CD4-positive, alpha-beta T cell treated with Interferon alpha-2 for 1 hour (primary cell): ENCODE measurements at regions not wholly inside any gene's neighbourhood (a gene's known extent, or its start where the extent isn't known, plus 50 kb on each side); places are given as distances from the start of the nearest gene placed in this dataset.
"Not testable (repeated sequence)": the region's sequence is repeated elsewhere in the genome, so short reads cannot be mapped to it uniquely, and the experiment has no call there.

ENCODE experiments used
- DNase-seq, 2 donors: peaks; one replicate each; pipeline ENCODE4 v3.0.0-alpha.2; 2020 to 2022

GRCh38 chr16:86077243-86077940, 178.4 kb downstream of the IRF8 start:
- no peak for DNase-seq

- no peak for DNase-seq
Observed at GRCh38 chr16:86078121-86078600, 179.2 kb downstream of the IRF8 start.

GRCh38 chr16:86078711-86079110, 179.7 kb downstream of the IRF8 start:
- DNase-seq: not testable (repeated sequence)

GRCh38 chr16:86079255-86079885, 180.4 kb downstream of the IRF8 start:
- DNase-seq: no peak

- no peak for DNase-seq
Observed at GRCh38 chr16:86080131-86080875, 181.3 kb downstream of the IRF8 start.

GRCh38 chr16:86080982-86081381, 182.0 kb downstream of the IRF8 start:
- DNase-seq: no peak

GRCh38 chr16:86082418-86083030, 183.6 kb downstream of the IRF8 start:
- no peak for DNase-seq

- DNase-seq: no peak
Observed at GRCh38 chr16:86083382-86084002, 184.5 kb downstream of the IRF8 start.

- no peak for DNase-seq
Observed at GRCh38 chr16:86085161-86085611, 186.2 kb downstream of the IRF8 start.

- no peak for DNase-seq
Observed at GRCh38 chr16:86085795-86086194, 186.8 kb downstream of the IRF8 start.

- no peak for DNase-seq
Observed at GRCh38 chr16:86086471-86086870, 187.5 kb downstream of the IRF8 start.

GRCh38 chr16:86087011-86087895, 188.3 kb downstream of the IRF8 start:
- no peak for DNase-seq

- DNase-seq: no peak
Observed at GRCh38 chr16:86087896-86088230, 188.9 kb downstream of the IRF8 start.

GRCh38 chr16:86088287-86088686, 189.3 kb downstream of the IRF8 start:
- no peak for DNase-seq

- no peak for DNase-seq
Observed at GRCh38 chr16:86088816-86089215, 189.9 kb downstream of the IRF8 start.

GRCh38 chr16:86089334-86089900, 190.5 kb downstream of the IRF8 start:
- no peak for DNase-seq

- DNase-seq: no peak
Observed at GRCh38 chr16:86089991-86090390, 191.0 kb downstream of the IRF8 start.

GRCh38 chr16:86090461-86091170, 191.7 kb downstream of the IRF8 start:
- no peak for DNase-seq

- no peak for DNase-seq
Observed at GRCh38 chr16:86091976-86092375, 193.0 kb downstream of the IRF8 start.

- no peak for DNase-seq
Observed at GRCh38 chr16:86092586-86093480, 193.9 kb downstream of the IRF8 start.
